Neural cell (in vitro differentiated cells): ENCODE measurements at regions not wholly inside any gene's neighbourhood (a gene's known extent, or its start where the extent isn't known, plus 50 kb on each side); places are given as distances from the start of the nearest gene placed in this dataset.

Experiments used
- H2AFZ ChIP-seq: fragments of 200-600, 300-800 bp; sonication (generic), shearing (Covaris generic); 2 replicates; pipeline ENCODE4 v1.6.0; 2014; ENCODE audit warnings: low read depth, mild to moderate bottlenecking, antibody characterized with exemption, low read length, moderate library complexity
- H3F3A ChIP-seq: fragments of 200-600 bp; shearing (Covaris generic); 2 replicates; pipeline ENCODE4 v1.6.1; 2016; ENCODE audit warnings: mild to moderate bottlenecking, moderate library complexity, mixed read lengths, antibody characterized with exemption, low read length; ENCODE audit not compliant: insufficient read depth, poor library complexity, severe bottlenecking
- H3K27ac ChIP-seq: fragments of 200-600, 300-800 bp; sonication (generic), shearing (Covaris generic); 2 replicates; pipeline ENCODE4 v1.5.1; 2014; ENCODE audit warnings: mild to moderate bottlenecking, low read length, moderate library complexity
- H3K27me3 ChIP-seq: fragments of 300-800, 200-600 bp; sonication (generic), shearing (Covaris generic); 2 replicates; pipeline ENCODE4 v1.6.0; 2014; ENCODE audit warnings: mild to moderate bottlenecking, low read depth, low read length, moderate library complexity; ENCODE audit not compliant: insufficient read depth
- H3K36me3 ChIP-seq: fragments of 300-800, 200-600 bp; sonication (generic), shearing (Covaris generic); 2 replicates; pipeline ENCODE4 v1.5.1; 2014; ENCODE audit warnings: mild to moderate bottlenecking, antibody characterized with exemption, low read length, moderate library complexity; ENCODE audit not compliant: insufficient read depth
- H3K4me2 ChIP-seq: fragments of 300-800, 200-600 bp; sonication (generic), shearing (Covaris generic); 2 replicates; pipeline ENCODE4 v1.6.0; 2014; ENCODE audit warnings: mild to moderate bottlenecking, low read length
- H3K4me3 ChIP-seq: fragments of 300-800, 200-600 bp; sonication (generic), shearing (Covaris generic); 2 replicates; pipeline ENCODE4 v1.5.1; 2014; ENCODE audit warnings: mild to moderate bottlenecking, low read length, moderate library complexity
- H3K79me2 ChIP-seq: fragments of 200-600 bp; shearing (Covaris generic); replicated peaks from 2 replicates; pipeline ENCODE4 v1.6.0; 2014; ENCODE audit warnings: mild to moderate bottlenecking, low read length, moderate library complexity; ENCODE audit not compliant: insufficient read depth
- H3K9ac ChIP-seq: fragments of 300-800, 200-600 bp; sonication (generic), shearing (Covaris generic); 2 replicates; pipeline ENCODE4 v1.6.1; 2016; ENCODE audit warnings: mild to moderate bottlenecking, low read length, mixed read lengths
- H3K9me2 ChIP-seq: fragments of 200-600 bp; shearing (Covaris generic); 2 replicates; pipeline ENCODE4 v1.6.1; 2016; ENCODE audit warnings: mild to moderate bottlenecking, low read length, mixed read lengths; ENCODE audit not compliant: insufficient read depth
- H3K9me3 ChIP-seq: fragments of 200-600, 300-800 bp; sonication (generic), shearing (Covaris generic); 2 replicates; pipeline ENCODE4 v1.6.1; 2016; ENCODE audit warnings: mild to moderate bottlenecking, mixed run types, low read length, moderate library complexity, mixed read lengths
- H4K20me1 ChIP-seq: fragments of 200-600 bp; shearing (Covaris generic); 2 replicates; pipeline ENCODE4 v1.6.1; 2016; ENCODE audit warnings: mild to moderate bottlenecking, mixed run types; ENCODE audit not compliant: insufficient read depth
- CTCF ChIP-seq: fragments of 450-650 bp; IDR thresholded peaks from 2 replicates; pipeline ENCODE4 v1.5.1; 2014; ENCODE audit warnings: antibody characterized with exemption, mild to moderate bottlenecking, moderate library complexity; ENCODE audit not compliant: poor library complexity, severe bottlenecking
- EP300 ChIP-seq: fragments of 450-650 bp; conservative IDR thresholded peaks from 2 replicates; pipeline ENCODE4 v1.6.1; 2014; ENCODE audit warnings: antibody characterized with exemption, mild to moderate bottlenecking, moderate library complexity; ENCODE audit not compliant: poor library complexity, severe bottlenecking
- EZH2 ChIP-seq: fragments of 200-600, 300-800 bp; shearing (Covaris generic), sonication (generic); IDR thresholded peaks from 2 replicates; pipeline ENCODE4 v1.6.1; 2014; ENCODE audit warnings: antibody characterized with exemption, low read length, borderline replicate concordance, mild to moderate bottlenecking; ENCODE audit not compliant: insufficient read depth, poor library complexity, severe bottlenecking
- MXI1 ChIP-seq: fragments of 450-650 bp; conservative IDR thresholded peaks from 2 replicates; pipeline ENCODE4 v1.6.1; 2014; ENCODE audit warnings: antibody characterized with exemption, mild to moderate bottlenecking; ENCODE audit not compliant: poor library complexity, severe bottlenecking
- POLR2AphosphoS5 ChIP-seq: IDR thresholded peaks from 2 replicates; pipeline ENCODE4 v1.6.1; 2012
- RAD21 ChIP-seq: fragments of 450-650 bp; conservative IDR thresholded peaks from 2 replicates; pipeline ENCODE4 v1.6.1; 2014; ENCODE audit warnings: antibody characterized with exemption, mild to moderate bottlenecking, moderate library complexity
- SMC3 ChIP-seq: fragments of 450-650 bp; conservative IDR thresholded peaks from 2 replicates; pipeline ENCODE4 v1.6.1; 2014; ENCODE audit warnings: antibody characterized with exemption, mild to moderate bottlenecking, moderate library complexity; ENCODE audit not compliant: poor library complexity
- TAF1 ChIP-seq: IDR thresholded peaks from 2 replicates; pipeline ENCODE4 v1.6.1; 2012; ENCODE audit warnings: low read depth
- TF ChIP-seq, protein P1 (sequence below): IDR thresholded peaks from 2 replicates; pipeline ENCODE4 v1.6.1; 2012; ENCODE audit warnings: borderline replicate concordance

DNA sequence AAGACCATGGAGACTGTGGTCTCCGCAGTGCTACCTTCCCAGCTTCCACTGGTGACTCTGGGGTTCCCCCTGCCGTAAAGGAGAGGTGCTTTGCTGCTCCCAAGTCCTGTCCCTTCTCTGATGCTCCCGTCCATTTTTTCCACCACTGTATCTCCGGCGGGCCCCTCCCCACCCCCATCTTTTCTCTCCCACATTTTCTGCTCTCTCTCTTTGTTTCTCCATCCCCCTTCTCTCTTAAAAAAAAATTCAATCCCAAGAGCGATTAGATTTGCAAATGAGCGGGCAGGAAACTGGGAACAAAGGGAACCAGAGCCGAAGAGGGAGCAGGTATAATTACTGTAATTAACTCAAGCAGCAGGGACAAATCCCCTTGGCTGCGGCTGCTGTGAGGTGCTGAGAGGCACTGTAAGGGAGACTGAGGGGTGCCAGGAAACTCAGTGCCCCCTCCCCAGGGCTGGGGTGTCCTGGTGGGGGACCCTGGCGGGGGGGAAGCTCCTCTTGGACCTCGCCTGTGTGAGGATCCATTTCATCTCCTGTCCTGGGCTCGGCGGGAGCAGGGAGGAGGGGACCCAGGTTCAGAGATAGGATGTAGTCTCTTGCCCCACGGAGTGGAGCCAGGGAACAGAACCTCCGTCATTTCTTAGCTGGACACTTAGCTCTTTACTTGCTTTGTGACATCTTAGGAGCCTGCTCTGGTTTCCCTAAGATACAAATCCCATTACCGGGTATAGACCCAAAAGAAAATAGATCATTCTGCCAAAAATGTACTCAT, 140.4 kb upstream of the NRXN3 start:
- Histone ChIP-seq H3K9me3 (no peaks in the 10 kb centered on the region), H3K4me2 (no peak overlapping the region), H3F3A (no peaks in the 10 kb centered on the region), H3K27ac (peak overlapping the region; percentile 24), H3K27me3 (no peaks in the 10 kb centered on the region), H2AFZ (peak overlapping the region; percentile 33), H3K79me2 (no peaks in the 10 kb centered on the region), H4K20me1 (no peaks in the 10 kb centered on the region), H3K36me3 (no peaks in the 10 kb centered on the region), H3K4me3 (no peak overlapping the region), H3K9me2 (no peaks in the 10 kb centered on the region), H3K9ac (peak overlapping the region; percentile 26)
- TF ChIP-seq SMC3 (no peak), CTCF (no peak), RAD21 (no peak), TAF1 (no peak), EP300 (no peak), POLR2AphosphoS5 (no peak), MXI1 (no peak), EZH2 (no peak)
- TF ChIP-seq, protein P1, sequence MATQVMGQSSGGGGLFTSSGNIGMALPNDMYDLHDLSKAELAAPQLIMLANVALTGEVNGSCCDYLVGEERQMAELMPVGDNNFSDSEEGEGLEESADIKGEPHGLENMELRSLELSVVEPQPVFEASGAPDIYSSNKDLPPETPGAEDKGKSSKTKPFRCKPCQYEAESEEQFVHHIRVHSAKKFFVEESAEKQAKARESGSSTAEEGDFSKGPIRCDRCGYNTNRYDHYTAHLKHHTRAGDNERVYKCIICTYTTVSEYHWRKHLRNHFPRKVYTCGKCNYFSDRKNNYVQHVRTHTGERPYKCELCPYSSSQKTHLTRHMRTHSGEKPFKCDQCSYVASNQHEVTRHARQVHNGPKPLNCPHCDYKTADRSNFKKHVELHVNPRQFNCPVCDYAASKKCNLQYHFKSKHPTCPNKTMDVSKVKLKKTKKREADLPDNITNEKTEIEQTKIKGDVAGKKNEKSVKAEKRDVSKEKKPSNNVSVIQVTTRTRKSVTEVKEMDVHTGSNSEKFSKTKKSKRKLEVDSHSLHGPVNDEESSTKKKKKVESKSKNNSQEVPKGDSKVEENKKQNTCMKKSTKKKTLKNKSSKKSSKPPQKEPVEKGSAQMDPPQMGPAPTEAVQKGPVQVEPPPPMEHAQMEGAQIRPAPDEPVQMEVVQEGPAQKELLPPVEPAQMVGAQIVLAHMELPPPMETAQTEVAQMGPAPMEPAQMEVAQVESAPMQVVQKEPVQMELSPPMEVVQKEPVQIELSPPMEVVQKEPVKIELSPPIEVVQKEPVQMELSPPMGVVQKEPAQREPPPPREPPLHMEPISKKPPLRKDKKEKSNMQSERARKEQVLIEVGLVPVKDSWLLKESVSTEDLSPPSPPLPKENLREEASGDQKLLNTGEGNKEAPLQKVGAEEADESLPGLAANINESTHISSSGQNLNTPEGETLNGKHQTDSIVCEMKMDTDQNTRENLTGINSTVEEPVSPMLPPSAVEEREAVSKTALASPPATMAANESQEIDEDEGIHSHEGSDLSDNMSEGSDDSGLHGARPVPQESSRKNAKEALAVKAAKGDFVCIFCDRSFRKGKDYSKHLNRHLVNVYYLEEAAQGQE = no peak

GRCh38 chr14:78043349-78043748, 126.8 kb upstream of the NRXN3 start:
- Histone ChIP-seq H3K4me3 (no peak overlapping the region), H4K20me1 (no peaks in the 10 kb centered on the region), H3F3A (no peaks in the 10 kb centered on the region), H3K79me2 (no peaks in the 10 kb centered on the region), H3K36me3 (no peaks in the 10 kb centered on the region), H3K27ac (no peak overlapping the region), H3K9me3 (peaks cover 5% of the 10 kb centered on the region), H3K4me2 (no peak overlapping the region), H3K9ac (no peak overlapping the region), H3K9me2 (no peaks in the 10 kb centered on the region), H2AFZ (no peak overlapping the region), H3K27me3 (no peaks in the 10 kb centered on the region)
- no peak for TF ChIP-seq EZH2
- TF ChIP-seq TAF1 = no peak
- TF ChIP-seq CTCF = no peak
- TF ChIP-seq, protein P1 = no peak
- TF ChIP-seq EP300 = no peak
- TF ChIP-seq MXI1 = no peak
- no peak for TF ChIP-seq POLR2AphosphoS5
- no peak for TF ChIP-seq RAD21
- no peak for TF ChIP-seq SMC3
